B cell (primary cell): ENCODE measurements at regions not wholly inside any gene's neighbourhood (a gene's known extent, or its start where the extent isn't known, plus 50 kb on each side); places are given as distances from the start of the nearest gene placed in this dataset.

ENCODE experiments used
- ATAC-seq: fragments of 200-7000 bp; cut with Tn5 transposase; one replicate; pipeline ENCODE4 v1.10.0; 2021; ENCODE audit warnings: low read depth, mild to moderate bottlenecking, moderate number of reproducible peaks, moderate library complexity
- CTCF ChIA-PET: fragments of 350-600 bp; sonication (Branson Sonifier 250); formaldehyde crosslinking; loops from one replicate; lab custom pipeline; 2021; ENCODE audit warnings: antibody characterized with exemption, inconsistent platforms; lab: Charles Lee
- POLR2A ChIA-PET: fragments of 350-600 bp; sonication (Branson Sonifier 250); formaldehyde crosslinking; loops from one replicate; lab custom pipeline; 2021; ENCODE audit warnings: antibody characterized with exemption; lab: Charles Lee
- DNase-seq: peaks from one replicate; pipeline ENCODE4 v3.0.0; 2013
- H2AFZ ChIP-seq: 2 replicates; pipeline ENCODE4 v1.6.1; 2012; ENCODE audit warnings: mild to moderate bottlenecking, low read depth, low read length; ENCODE audit not compliant: insufficient read depth, poor library complexity, severe bottlenecking
- H3K27ac ChIP-seq, 2 donors: 1 replicate in 1 of 2; 2 replicates in 1 of 2; pipeline ENCODE4 v1.5.1; 2012 to 2013; ENCODE audit warnings: low read length in 2 of 2, mild to moderate bottlenecking in 2 of 2, moderate library complexity in 1 of 2
- H3K27me3 ChIP-seq, 4 experiments: fragments of 200-600 bp in 1 of 4; sonication (generic) in 1 of 4; replicated peaks in 1 of 4; 1 replicate in 2 of 4; 2 replicates in 2 of 4; pipeline versions ENCODE4 v1.6.1 to v1.7.0; 2013 to 2016; ENCODE audit warnings: low read length in 3 of 4, mild to moderate bottlenecking in 2 of 4, mixed read lengths in 1 of 4, moderate library complexity in 1 of 4; ENCODE audit not compliant: insufficient read depth in 4 of 4, control insufficient read depth in 3 of 4; ENCODE audit errors: control extremely low read depth in 1 of 4
- H3K36me3 ChIP-seq, 2 experiments: replicated peaks in 1 of 2; 1 replicate in 1 of 2; 2 replicates in 1 of 2; pipeline versions ENCODE4 v1.6.1 to v1.7.1; 2013; ENCODE audit warnings: low read length in 1 of 2; ENCODE audit not compliant: insufficient read depth in 2 of 2, control insufficient read depth in 1 of 2; ENCODE audit errors: control extremely low read depth in 1 of 2, extremely low read depth in 1 of 2
- H3K4me1 ChIP-seq, 2 donors: fragments of 200-600 bp in 1 of 2; sonication (generic) in 1 of 2; 1 replicate in 1 of 2; 2 replicates in 1 of 2; pipeline versions ENCODE4 v1.5.1 to v1.6.1; 2013 to 2017; ENCODE audit warnings: low read length in 2 of 2; ENCODE audit not compliant: control insufficient read depth in 2 of 2, insufficient read depth in 2 of 2
- H3K4me2 ChIP-seq: replicated peaks from 2 replicates; pipeline ENCODE3; 2012; ENCODE audit warnings: mild to moderate bottlenecking, low read depth, low read length; ENCODE audit not compliant: poor library complexity, severe bottlenecking
- H3K4me3 ChIP-seq, 5 experiments: fragments of 200-600 bp in 1 of 5; sonication (generic) in 1 of 5; 1 replicate in 3 of 5; 2 replicates in 2 of 5; pipeline versions ENCODE4 v1.5.1 to v1.7.0; 2011 to 2016; ENCODE audit warnings: low read length in 4 of 5, mild to moderate bottlenecking in 4 of 5, low read depth in 2 of 5, control low read depth in 1 of 5, moderate library complexity in 1 of 5; ENCODE audit not compliant: insufficient read depth in 1 of 5; ENCODE audit errors: control extremely low read depth in 1 of 5, extremely low read depth in 1 of 5
- H3K79me2 ChIP-seq: fragments of 200-600 bp; sonication (generic); one replicate; pipeline ENCODE4 v1.6.0; 2016; ENCODE audit warnings: low read length; ENCODE audit not compliant: control insufficient read depth, insufficient read depth
- H3K9ac ChIP-seq: fragments of 200-600 bp; sonication (generic); 2 replicates; pipeline ENCODE4 v1.6.1; 2017; ENCODE audit warnings: mild to moderate bottlenecking, low read length, moderate library complexity
- H3K9me3 ChIP-seq, 3 donors: one replicate each; pipeline versions ENCODE4 v1.6.1 to v1.7.1; 2013; ENCODE audit warnings: low read length in 2 of 3; ENCODE audit not compliant: control insufficient read depth in 2 of 3, insufficient read depth in 1 of 3; ENCODE audit errors: control extremely low read depth in 1 of 3
- H4K20me1 ChIP-seq: 2 replicates; pipeline ENCODE4 v1.6.0; 2012; ENCODE audit warnings: mild to moderate bottlenecking, low read length; ENCODE audit not compliant: insufficient read depth, control insufficient read depth, poor library complexity, severe bottlenecking
- H3K27ac Mint-ChIP-seq: one replicate; pipeline ENCODE4 v1.8.0; 2021; ENCODE audit warnings: mixed read lengths
- H3K27me3 Mint-ChIP-seq: one replicate; pipeline ENCODE4 v1.8.0; 2021; ENCODE audit warnings: mixed read lengths
- H3K4me1 Mint-ChIP-seq: one replicate; pipeline ENCODE4 v1.8.0; 2021; ENCODE audit warnings: mixed read lengths
- H3K4me3 Mint-ChIP-seq: one replicate; pipeline ENCODE4 v1.8.0; 2021; ENCODE audit warnings: mixed read lengths
- H3K9me3 Mint-ChIP-seq: one replicate; pipeline ENCODE4 v1.8.0; 2022; ENCODE audit warnings: mixed read lengths; ENCODE audit not compliant: insufficient read depth
- CTCF ChIP-seq: fragments of 200-600 bp; IDR thresholded peaks from one replicate; pipeline ENCODE4 v1.8.0; 2022; ENCODE audit warnings: antibody characterized with exemption, mild to moderate bottlenecking
- EZH2 ChIP-seq: IDR thresholded peaks from 2 replicates; pipeline ENCODE4 v1.6.1; 2012; ENCODE audit warnings: borderline replicate concordance, low read depth, mild to moderate bottlenecking, moderate library complexity, low read length; ENCODE audit not compliant: insufficient read depth, poor library complexity, severe bottlenecking
- WGBS: methylation state at CpG from one replicate; pipeline ENCODE4 v1.1.5; 2013; ENCODE audit warnings: missing lambda C conversion rate; ENCODE audit not compliant: insufficient coverage; 5-methylcytosine and 5-hydroxymethylcytosine counted together
- intact Hi-C: fragments of 100-400 bp; cut with micrococcal nuclease; formaldehyde crosslinking; loops from one replicate; pipeline ENCODE4 v1.10.0; 2022

- H3K27me3 ChIP-seq = peaks cover 0 to 2% (median 0%) of the 10 kb centered on the region in 4 experiments
- DNase-seq (no peak), ATAC-seq (no peak)
- peaks cover 7% of the 10 kb centered on the region for H3K9me3 Mint-ChIP-seq
- no peak overlapping the region for H3K27ac ChIP-seq
- no peak for TF ChIP-seq CTCF
- TF ChIP-seq EZH2 = no peak
- intact Hi-C loops = no loop called here
- H3K4me3 Mint-ChIP-seq = no peak overlapping the region
- peaks cover 5% of the 10 kb centered on the region for H3K27me3 Mint-ChIP-seq
- H3K9ac ChIP-seq = no peak overlapping the region
- peaks cover 0 to 18% (median 7%) of the 10 kb centered on the region in 3 donors for H3K9me3 ChIP-seq
- POLR2A ChIA-PET = no interaction called here
- H3K4me2 ChIP-seq = no peak overlapping the region
- H3K4me1 ChIP-seq = no peaks in the 10 kb centered on the region
- H4K20me1 ChIP-seq = no peaks in the 10 kb centered on the region
- no peak overlapping the region for H3K4me3 ChIP-seq
- no peaks in the 10 kb centered on the region for H3K36me3 ChIP-seq
- CTCF ChIA-PET = no interaction called here
- no CpG with 5 or more reads among the region's 1 CpG for WGBS
- H3K79me2 ChIP-seq = no peaks in the 10 kb centered on the region
- no peak overlapping the region for H3K27ac Mint-ChIP-seq
- no peaks in the 10 kb centered on the region for H3K4me1 Mint-ChIP-seq
- no peak overlapping the region for H2AFZ ChIP-seq
Observed at GRCh38 chr15:69556344-69556743, 103.7 kb downstream of the RPLP1 start.

GRCh38 chr15:69557020-69557706 lies 104.5 kb downstream of the RPLP1 start:
- 87% methylated on average over 4 of the region's 5 CpGs for WGBS
- peaks cover 10% of the 10 kb centered on the region for H3K27me3 Mint-ChIP-seq
- CTCF ChIA-PET = interaction anchor here (0.6 to 0.7 kb wide), 2 partner anchors 8 to 20 kb away, joined by 3 to 4 read pairs; no protein-coding TSS in a partner anchor

More at GRCh38 chr15:69557020-69557706, 104.5 kb downstream of the RPLP1 start:
- no peak overlapping the region for H3K27ac Mint-ChIP-seq
- ATAC-seq = no peak
- intact Hi-C loops = no loop called here
- H3K4me3 ChIP-seq = no peak overlapping the region
- H3K4me1 Mint-ChIP-seq = no peaks in the 10 kb centered on the region
- H3K4me1 ChIP-seq = no peaks in the 10 kb centered on the region
- no peak for TF ChIP-seq EZH2
- TF ChIP-seq CTCF = no peak
- no peak overlapping the region for H3K4me3 Mint-ChIP-seq
- POLR2A ChIA-PET = no interaction called here
- H3K27me3 ChIP-seq = peaks cover 0 to 2% (median 0%) of the 10 kb centered on the region in 4 experiments
- H4K20me1 ChIP-seq = no peaks in the 10 kb centered on the region
- peaks cover 0 to 10% (median 0%) of the 10 kb centered on the region in 3 donors for H3K9me3 ChIP-seq
- no peak for DNase-seq
- H2AFZ ChIP-seq = no peak overlapping the region
- no peaks in the 10 kb centered on the region for H3K9me3 Mint-ChIP-seq
- H3K27ac ChIP-seq = no peak overlapping the region
- H3K9ac ChIP-seq = no peak overlapping the region
- H3K4me2 ChIP-seq = no peak overlapping the region
- H3K36me3 ChIP-seq = no peaks in the 10 kb centered on the region
- H3K79me2 ChIP-seq = no peaks in the 10 kb centered on the region
